GM19025 (cell line): ENCODE measurements at regions not wholly inside any gene's neighbourhood (a gene's known extent, or its start where the extent isn't known, plus 50 kb on each side); places are given as distances from the start of the nearest gene placed in this dataset.
"Not testable (repeated sequence)": the region's sequence is repeated elsewhere in the genome, so short reads cannot be mapped to it uniquely, and the experiment has no call there.

ENCODE experiments used
- ATAC-seq: cut with Tn5 transposase; IDR thresholded peaks from one replicate; pipeline ENCODE4 v1.9.1; 2021; ENCODE audit warnings: mild to moderate bottlenecking, low read depth, moderate library complexity; ENCODE audit not compliant: unreplicated experiment

- ATAC-seq: no peak
Measured at GRCh38 chr14:43481864-43482263, 1025.2 kb downstream of the FSCB start.

- no peak for ATAC-seq
Measured at GRCh38 chr14:43480976-43481375, 1026.1 kb downstream of the FSCB start.

GRCh38 chr14:43479596-43480195 is 1027.4 kb downstream of the FSCB start:
- no peak for ATAC-seq

DNA sequence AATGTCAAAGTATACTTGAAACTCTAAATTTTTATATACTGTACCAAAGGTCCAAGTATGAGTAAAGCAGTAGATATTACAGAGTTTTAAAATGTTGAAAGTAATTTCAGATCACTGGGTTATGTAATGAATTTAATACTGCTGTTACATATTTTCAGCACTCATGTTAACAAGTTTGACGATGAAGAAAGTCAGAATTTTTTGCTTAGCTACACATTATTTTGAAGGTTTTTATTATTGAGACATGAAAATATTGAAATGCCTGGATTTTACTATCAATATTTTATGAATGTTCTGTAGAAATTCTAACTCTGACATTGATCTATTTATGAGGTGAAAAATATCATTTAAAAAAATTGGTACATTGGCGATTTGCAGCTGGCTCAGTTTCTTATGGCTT is 1030.3 kb downstream of the FSCB start:
- no peak for ATAC-seq

DNA sequence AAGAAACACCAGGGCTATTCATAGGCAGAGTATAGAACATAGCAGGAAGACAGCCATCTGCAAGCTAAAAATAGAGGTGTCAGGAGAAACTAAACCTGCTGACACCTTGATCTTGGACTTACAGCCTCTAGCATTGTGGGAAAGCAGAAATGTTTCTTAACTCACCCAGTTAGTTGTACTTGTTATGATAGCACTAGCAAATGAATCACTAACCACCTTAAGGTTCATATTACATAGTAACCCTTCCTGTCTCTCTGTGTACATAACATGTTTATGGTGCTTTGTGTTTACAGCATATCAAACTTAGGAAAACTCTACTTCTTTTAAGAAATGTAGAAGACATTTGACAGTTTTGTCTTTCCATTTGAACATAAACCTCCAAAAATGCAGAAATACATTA is 1031.3 kb downstream of the FSCB start:
- no peak for ATAC-seq

GRCh38 chr14:43471595-43471994 is 1035.5 kb downstream of the FSCB start:
- ATAC-seq: no peak

GRCh38 chr14:43464968-43465367 is 1042.1 kb downstream of the FSCB start:
- no peak for ATAC-seq

GRCh38 chr14:43449291-43449690 is 1057.8 kb downstream of the FSCB start:
- ATAC-seq: no peak

GRCh38 chr14:43438056-43438455 is 1069.0 kb downstream of the FSCB start:
- no peak for ATAC-seq

- no peak for ATAC-seq
Measured at GRCh38 chr14:43418324-43418723, 1088.8 kb downstream of the FSCB start.

DNA sequence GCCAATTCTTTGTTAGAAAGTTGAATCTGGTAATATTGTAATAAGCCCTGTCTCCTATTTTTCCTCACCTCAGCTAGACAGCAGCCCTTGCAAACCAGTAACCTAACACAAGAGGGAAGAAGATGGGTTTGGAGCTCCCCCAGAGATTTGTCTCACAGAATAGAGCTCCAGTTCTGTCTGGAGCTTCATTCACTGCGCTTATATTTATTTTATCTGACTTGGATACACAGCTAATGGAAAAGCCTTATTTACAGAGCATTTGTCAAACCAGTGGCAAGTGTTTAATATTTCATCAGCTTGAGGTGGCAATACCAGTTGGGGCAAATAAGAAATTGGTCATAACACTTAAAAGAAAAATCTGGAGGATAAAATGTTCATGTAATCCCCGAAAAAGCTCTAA is 1094.0 kb downstream of the FSCB start:
- no peak for ATAC-seq

- no peak for ATAC-seq
Measured at GRCh38 chr14:43411841-43412240, 1095.2 kb downstream of the FSCB start.

GRCh38 chr14:43410631-43411030 is 1096.5 kb downstream of the FSCB start:
- no peak for ATAC-seq

- no peak for ATAC-seq
Measured at GRCh38 chr14:43408472-43408871, 1098.6 kb downstream of the FSCB start.

DNA sequence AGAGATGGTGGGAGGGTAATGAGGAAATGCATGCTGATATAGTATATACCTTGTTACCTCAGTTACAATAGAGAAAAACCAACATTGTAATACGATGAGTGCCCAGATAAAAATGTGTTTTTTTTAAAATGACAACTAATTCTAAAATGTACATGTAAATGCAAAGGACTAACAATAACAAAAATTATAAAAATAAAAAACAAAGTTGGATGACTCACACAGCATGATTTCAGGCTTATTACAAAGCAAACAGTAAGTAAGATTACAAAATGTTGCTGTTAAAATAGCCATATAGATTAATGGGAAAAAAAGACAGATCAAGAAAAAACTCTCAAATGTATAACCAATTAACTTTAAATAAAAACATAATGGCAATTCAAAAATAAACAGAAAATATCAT is 1099.4 kb downstream of the FSCB start:
- ATAC-seq: no peak

GRCh38 chr14:43406931-43407330 is 1100.2 kb downstream of the FSCB start:
- ATAC-seq: no peak

- ATAC-seq: no peak
Measured at GRCh38 chr14:43399289-43399688, 1107.8 kb downstream of the FSCB start.

DNA sequence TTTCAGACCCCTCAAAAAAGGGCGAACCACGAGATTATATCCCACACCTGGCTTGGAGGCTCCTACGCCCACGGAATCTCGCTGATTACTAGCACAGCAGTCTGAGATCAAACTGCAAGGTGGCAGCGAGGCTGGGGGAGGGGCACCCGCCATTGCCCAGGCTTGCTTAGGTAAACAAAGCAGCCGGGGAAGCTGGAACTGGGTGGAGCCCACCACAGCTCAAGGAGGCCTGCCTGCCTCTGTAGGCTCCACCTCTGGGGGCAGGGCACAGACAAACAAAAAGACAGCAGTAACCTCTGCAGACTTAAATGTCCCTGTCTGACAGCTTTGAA is 1136.6 kb downstream of the FSCB start:
- ATAC-seq: not testable (repeated sequence)

DNA sequence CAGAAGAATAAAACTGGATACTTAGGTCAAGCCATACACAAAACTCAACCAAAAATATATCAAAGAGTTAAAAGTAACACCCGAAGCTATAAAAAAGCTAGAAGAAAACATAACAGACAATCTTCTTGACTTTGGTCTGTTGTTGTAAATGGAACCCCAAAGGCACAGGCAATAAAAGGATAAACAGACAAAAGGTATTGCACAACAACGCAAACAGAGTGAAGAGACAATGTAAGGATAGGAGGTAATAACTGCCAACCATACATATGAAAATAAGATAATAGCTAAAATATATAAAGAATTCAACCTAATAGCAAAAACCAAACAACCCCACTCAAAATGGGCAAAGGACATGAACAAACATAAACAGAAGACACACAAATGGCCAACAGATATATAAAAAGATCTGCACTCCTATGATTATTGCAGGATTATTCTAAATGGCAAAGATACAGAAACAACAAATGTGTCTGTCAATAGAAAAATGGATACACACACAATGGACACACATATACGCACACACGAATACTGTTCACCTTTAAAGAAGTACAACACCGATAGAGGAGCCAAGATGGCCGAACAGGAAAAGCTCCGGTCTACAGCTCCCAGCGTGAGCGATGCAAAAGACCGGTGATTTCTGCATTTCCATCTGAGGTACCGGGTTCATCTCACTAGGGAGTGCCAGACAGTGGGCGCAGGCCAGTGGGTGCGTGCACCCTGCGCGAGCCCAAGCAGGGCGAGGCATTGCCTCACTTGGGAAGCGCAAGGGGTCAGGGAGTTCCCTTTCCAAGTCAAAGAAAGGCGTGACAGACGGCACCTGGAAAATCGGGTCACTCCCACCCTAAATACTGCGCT is 1137.1 kb downstream of the FSCB start:
- ATAC-seq: no peak

DNA sequence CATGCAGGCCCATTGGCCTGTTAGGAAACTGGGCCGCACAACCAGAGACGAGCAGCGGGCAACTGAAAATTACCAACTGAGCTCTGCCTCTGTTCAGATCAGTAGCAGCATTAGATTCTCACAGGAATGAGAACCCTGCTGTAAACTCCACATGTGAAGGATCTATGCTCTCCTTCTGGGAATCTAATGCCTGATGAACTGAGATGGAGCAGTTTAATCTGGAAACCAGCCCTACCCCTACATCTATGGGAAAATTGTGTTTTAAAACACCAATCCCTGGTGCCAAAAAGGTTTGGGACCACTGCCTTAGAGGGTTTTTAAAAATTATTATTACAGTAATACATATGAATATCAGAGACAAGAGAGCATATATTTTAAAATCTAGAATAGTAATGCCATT is 1144.5 kb downstream of the FSCB start:
- ATAC-seq: no peak

DNA sequence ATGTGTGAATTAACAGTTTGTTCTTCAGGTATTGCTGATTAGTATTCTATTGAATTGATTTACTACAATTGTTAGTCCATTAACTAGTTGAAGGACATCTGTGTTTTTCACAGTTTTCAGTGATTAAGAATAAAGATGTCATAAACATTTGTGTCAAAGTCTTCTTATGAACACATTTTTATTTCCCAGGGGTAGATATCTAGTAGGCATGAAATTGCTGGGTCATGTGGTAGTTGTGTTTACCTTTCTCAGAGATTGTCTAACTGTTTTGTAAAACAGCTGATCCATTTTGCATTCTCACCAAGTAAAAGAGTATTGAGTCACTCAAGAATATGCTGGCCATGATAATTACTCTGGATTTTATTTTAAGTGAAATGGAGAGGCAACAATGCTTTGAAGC is 1145.3 kb downstream of the FSCB start:
- ATAC-seq: no peak

DNA sequence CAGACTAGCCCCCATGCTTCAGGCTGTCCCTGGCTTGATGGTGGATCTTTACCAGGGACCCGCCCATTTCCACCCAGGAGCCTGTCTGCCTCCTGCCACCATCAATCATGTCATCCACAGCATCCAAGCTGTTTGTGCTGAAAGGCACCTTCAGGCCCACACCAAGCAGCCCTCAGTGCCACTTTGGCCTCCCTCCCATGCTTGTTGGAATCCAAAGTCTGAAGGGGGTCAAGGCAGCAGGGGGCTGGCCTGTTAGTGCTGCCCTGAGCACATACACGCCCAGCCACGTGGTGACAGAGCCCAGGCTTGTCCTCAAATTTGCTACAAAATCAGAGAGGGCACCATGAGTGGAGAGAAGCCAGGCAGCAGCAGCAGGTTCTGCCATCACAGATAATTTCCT is 1146.8 kb downstream of the FSCB start:
- ATAC-seq: no peak
